Natural killer cell (primary cell): ENCODE measurements at regions not wholly inside any gene's neighbourhood (a gene's known extent, or its start where the extent isn't known, plus 50 kb on each side); places are given as distances from the start of the nearest gene placed in this dataset.

Source experiments
- ATAC-seq, 3 donors: fragments of 150-1000 bp in 2 of 3; fragments of 200-7000 bp in 1 of 3; cut with Tn5 transposase; 1 replicate in 1 of 3; 2 replicates in 2 of 3; pipeline ENCODE4 v1.10.0; 2021; ENCODE audit warnings: mild to moderate bottlenecking in 2 of 3, moderate library complexity in 2 of 3
- DNase-seq, 2 donors: peaks; one replicate each; pipeline versions ENCODE4 v3.0.0 to v3.0.0-alpha.2; 2013 to 2021; ENCODE audit warnings: mixed read lengths in 1 of 2
- H3K27ac ChIP-seq: one replicate; pipeline ENCODE4 v1.5.1; 2013; ENCODE audit warnings: mild to moderate bottlenecking, low read length
- H3K27me3 ChIP-seq: one replicate; pipeline ENCODE4 v1.6.1; 2013; ENCODE audit warnings: low read length; ENCODE audit not compliant: control insufficient read depth, insufficient read depth
- H3K36me3 ChIP-seq: one replicate; pipeline ENCODE4 v1.6.1; 2013; ENCODE audit warnings: low read length; ENCODE audit not compliant: control insufficient read depth, insufficient read depth
- H3K4me1 ChIP-seq: one replicate; pipeline ENCODE4 v1.6.1; 2013; ENCODE audit warnings: low read length; ENCODE audit not compliant: control insufficient read depth, insufficient read depth
- H3K4me3 ChIP-seq: one replicate; pipeline ENCODE4 v1.5.1; 2013; ENCODE audit warnings: low read length
- H3K9me3 ChIP-seq: one replicate; pipeline ENCODE4 v1.6.1; 2013; ENCODE audit warnings: low read length; ENCODE audit not compliant: control insufficient read depth, insufficient read depth
- H3K27ac Mint-ChIP-seq, 2 donors: one replicate each; pipeline ENCODE4 v1.8.0; 2022; ENCODE audit warnings: mild to moderate bottlenecking in 2 of 2, mixed read lengths in 2 of 2, moderate library complexity in 1 of 2
- H3K27me3 Mint-ChIP-seq, 2 donors: one replicate each; pipeline ENCODE4 v1.8.0; 2022; ENCODE audit warnings: low read depth in 2 of 2, mixed read lengths in 2 of 2
- H3K36me3 Mint-ChIP-seq: one replicate; pipeline ENCODE4 v1.8.0; 2022; ENCODE audit warnings: mixed read lengths
- H3K4me1 Mint-ChIP-seq, 2 donors: one replicate each; pipeline ENCODE4 v1.8.0; 2022; ENCODE audit warnings: mixed read lengths in 2 of 2
- H3K4me3 Mint-ChIP-seq: one replicate; pipeline ENCODE4 v1.8.0; 2022; ENCODE audit warnings: mild to moderate bottlenecking, moderate library complexity, mixed read lengths
- H3K9me3 Mint-ChIP-seq, 2 donors: one replicate each; pipeline ENCODE4 v1.8.0; 2022; ENCODE audit warnings: mixed read lengths in 2 of 2
- CTCF ChIP-seq: fragments of 200-600 bp; IDR thresholded peaks from one replicate; pipeline ENCODE4 v1.8.0; 2022; ENCODE audit warnings: antibody characterized with exemption
- WGBS: methylation state at CpG from one replicate; pipeline ENCODE4 v1.1.7; 2013; ENCODE audit warnings: missing lambda C conversion rate; ENCODE audit not compliant: insufficient coverage; 5-methylcytosine and 5-hydroxymethylcytosine counted together
- intact Hi-C: fragments of 100-400 bp; cut with micrococcal nuclease; formaldehyde crosslinking; loops from one replicate; pipeline ENCODE4 v1.14.2; 2022

GRCh38 chr13:83943530-83944279 is 61.4 kb upstream of the SLITRK1 start:
- Histone ChIP-seq H3K27me3 (peaks cover 2% of the 10 kb centered on the region), H3K36me3 (no peaks in the 10 kb centered on the region), H3K4me1 (no peaks in the 10 kb centered on the region), H3K27ac (no peak overlapping the region), H3K9me3 (no peaks in the 10 kb centered on the region), H3K4me3 (no peak overlapping the region)
- no peak for TF ChIP-seq CTCF
- WGBS = 66% methylated on average over 4 of the region's 6 CpGs
- Mint-ChIP-seq H3K4me1 (no peaks in the 10 kb centered on the region), H3K9me3 (peaks cover 0 to 1% of the 10 kb centered on the region in 2 donors), H3K36me3 (no peaks in the 10 kb centered on the region), H3K27ac (no peak overlapping the region), H3K4me3 (no peak overlapping the region), H3K27me3 (no peaks in the 10 kb centered on the region)
- DNase-seq = no peak
- ATAC-seq = no peak
- intact Hi-C loops = no loop called here

DNA sequence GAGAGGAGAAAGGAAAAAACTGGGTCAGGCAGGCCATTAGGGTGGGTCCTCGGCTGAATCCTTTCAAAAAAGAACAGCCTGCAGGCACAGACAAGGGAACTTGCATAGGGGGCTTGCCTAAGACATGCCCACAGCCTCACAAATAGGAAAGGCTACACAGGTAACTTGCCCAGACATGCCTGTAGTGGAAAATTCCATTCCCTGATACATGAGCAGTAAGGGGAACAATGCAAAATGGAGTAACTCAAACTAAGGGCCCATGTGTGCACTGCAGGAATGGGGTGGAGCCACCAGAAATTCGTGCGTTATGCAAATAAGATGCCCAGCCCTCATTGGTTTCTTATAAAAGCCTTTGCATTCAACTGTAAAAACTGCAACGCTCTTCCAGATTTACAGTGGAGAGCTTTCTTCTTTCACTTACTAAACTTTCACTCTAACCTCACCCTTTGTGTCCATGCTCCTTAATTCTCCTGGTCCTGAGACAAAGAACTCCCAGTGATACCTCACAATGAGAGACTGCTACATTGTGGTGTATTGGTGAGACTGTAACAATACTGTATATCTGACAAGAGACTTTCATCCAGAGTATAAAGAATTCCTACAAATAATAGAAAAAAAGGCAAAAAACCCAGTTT is 59.5 kb upstream of the SLITRK1 start:
- H3K36me3 ChIP-seq = no peaks in the 10 kb centered on the region
- intact Hi-C loops = no loop called here
- H3K4me3 ChIP-seq = no peak overlapping the region
- DNase-seq (no peak), ATAC-seq (no peak)
- TF ChIP-seq CTCF = no peak
- Mint-ChIP-seq H3K4me3 (no peak overlapping the region), H3K4me1 (no peaks in the 10 kb centered on the region), H3K9me3 (peaks cover 0 to under 1% of the 10 kb centered on the region in 2 donors), H3K36me3 (no peaks in the 10 kb centered on the region), H3K27me3 (no peaks in the 10 kb centered on the region), H3K27ac (no peak overlapping the region)
- no peaks in the 10 kb centered on the region for H3K4me1 ChIP-seq
- H3K27me3 ChIP-seq = peaks cover 2% of the 10 kb centered on the region
- WGBS = 82% methylated on average over 4 of the region's 4 CpGs
- no peaks in the 10 kb centered on the region for H3K9me3 ChIP-seq
- no peak overlapping the region for H3K27ac ChIP-seq

DNA sequence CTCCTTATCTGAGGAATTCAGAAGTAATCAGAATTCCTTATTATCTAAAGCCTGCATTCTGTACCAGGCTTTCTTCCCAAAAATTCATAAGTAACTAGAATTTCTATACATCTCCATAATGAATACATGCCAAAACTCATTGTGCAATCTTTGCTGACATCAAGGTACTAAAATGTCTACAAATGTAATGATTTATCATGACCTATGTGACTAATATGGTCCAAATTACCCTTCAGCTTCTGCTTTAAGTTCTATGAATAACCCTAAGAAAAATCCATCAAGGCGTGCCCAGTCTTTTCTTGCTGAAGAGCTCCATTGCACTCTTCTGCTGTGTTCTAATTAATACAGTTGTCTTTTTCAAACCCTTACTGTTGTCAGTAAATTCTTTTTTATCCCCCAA is 58.5 kb upstream of the SLITRK1 start:
- WGBS = 100% methylated on average over 1 of the region's 1 CpG
- TF ChIP-seq CTCF = no peak
- H3K4me3 ChIP-seq = no peak overlapping the region
- peaks cover under 1% of the 10 kb centered on the region for H3K27me3 ChIP-seq
- no peaks in the 10 kb centered on the region for H3K9me3 ChIP-seq
- no peaks in the 10 kb centered on the region for H3K27me3 Mint-ChIP-seq
- no peak overlapping the region for H3K4me3 Mint-ChIP-seq
- no peak overlapping the region for H3K27ac Mint-ChIP-seq
- intact Hi-C loops = no loop called here
- no peak overlapping the region for H3K27ac ChIP-seq
- H3K36me3 Mint-ChIP-seq = no peaks in the 10 kb centered on the region
- H3K4me1 ChIP-seq = no peaks in the 10 kb centered on the region
- DNase-seq (no peak), ATAC-seq (no peak)
- H3K36me3 ChIP-seq = no peaks in the 10 kb centered on the region
- H3K4me1 Mint-ChIP-seq = no peaks in the 10 kb centered on the region
- peaks cover 0 to 2% of the 10 kb centered on the region in 2 donors for H3K9me3 Mint-ChIP-seq
